ENCODE measurements at regions not wholly inside any gene's neighbourhood (a gene's known extent, or its start where the extent isn't known, plus 50 kb on each side); places are given as distances from the start of the nearest gene placed in this dataset.
"Not testable (repeated sequence)": the region's sequence is repeated elsewhere in the genome, so short reads cannot be mapped to it uniquely, and the experiment has no call there.

DNA sequence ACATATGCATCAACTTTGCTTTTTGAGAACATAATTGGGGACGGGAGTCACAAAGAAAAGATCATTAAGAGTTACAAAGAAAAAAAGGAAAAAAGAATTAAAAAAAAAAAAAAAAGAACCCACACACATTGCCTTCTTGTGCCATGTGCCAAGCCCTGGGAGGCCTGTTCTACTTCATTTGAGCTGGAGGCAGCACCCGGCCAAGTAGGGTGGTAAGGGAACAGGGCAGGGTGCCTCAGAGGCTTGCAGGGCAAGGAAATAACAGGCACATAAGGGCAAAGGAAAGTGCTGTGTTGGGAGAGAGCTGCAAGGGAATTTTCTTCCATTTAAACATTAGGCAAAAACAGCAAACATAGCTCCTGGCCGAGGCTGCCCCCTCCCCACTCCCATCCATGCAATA lies 418.0 kb downstream of the TMEM182 start:
- no peaks in the 10 kb centered on the region for H3K27me3 ChIP-seq
- no peak for ATAC-seq
- H3K36me3 ChIP-seq, result no peaks in the 10 kb centered on the region
- no peak for DNase-seq
- TF ChIP-seq, protein P1, sequence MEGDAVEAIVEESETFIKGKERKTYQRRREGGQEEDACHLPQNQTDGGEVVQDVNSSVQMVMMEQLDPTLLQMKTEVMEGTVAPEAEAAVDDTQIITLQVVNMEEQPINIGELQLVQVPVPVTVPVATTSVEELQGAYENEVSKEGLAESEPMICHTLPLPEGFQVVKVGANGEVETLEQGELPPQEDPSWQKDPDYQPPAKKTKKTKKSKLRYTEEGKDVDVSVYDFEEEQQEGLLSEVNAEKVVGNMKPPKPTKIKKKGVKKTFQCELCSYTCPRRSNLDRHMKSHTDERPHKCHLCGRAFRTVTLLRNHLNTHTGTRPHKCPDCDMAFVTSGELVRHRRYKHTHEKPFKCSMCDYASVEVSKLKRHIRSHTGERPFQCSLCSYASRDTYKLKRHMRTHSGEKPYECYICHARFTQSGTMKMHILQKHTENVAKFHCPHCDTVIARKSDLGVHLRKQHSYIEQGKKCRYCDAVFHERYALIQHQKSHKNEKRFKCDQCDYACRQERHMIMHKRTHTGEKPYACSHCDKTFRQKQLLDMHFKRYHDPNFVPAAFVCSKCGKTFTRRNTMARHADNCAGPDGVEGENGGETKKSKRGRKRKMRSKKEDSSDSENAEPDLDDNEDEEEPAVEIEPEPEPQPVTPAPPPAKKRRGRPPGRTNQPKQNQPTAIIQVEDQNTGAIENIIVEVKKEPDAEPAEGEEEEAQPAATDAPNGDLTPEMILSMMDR (IDR thresholded peaks at IDR 0.05), result no peak
- intact Hi-C loops (cut with DNase I), result no loop called here
- H3K4me1 ChIP-seq, result no peaks in the 10 kb centered on the region
- no peaks in the 10 kb centered on the region for H3K9me3 ChIP-seq
- H3K4me3 ChIP-seq, result no peak overlapping the region
- H3K27ac ChIP-seq, result no peak overlapping the region

DNA sequence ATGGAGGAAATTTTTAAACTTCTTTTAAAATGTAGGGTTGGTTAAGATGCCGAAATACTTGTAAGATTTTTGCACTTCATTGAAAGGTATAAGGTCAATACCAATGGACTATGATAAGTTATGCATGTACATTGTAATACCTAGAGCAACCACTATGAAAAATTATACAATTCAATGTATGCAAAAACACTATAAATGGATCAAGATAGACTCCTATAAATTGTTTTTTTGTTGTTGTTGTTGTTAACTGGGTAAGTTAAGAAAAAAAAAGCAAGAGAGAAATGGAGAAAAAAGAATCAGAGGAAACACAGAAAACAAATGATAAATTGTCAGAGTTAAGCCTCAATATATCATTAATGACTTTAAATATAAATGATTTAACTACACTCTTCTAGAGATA lies 421.2 kb downstream of the TMEM182 start:
- ATAC-seq (no peak), DNase-seq (no peak)
- TF ChIP-seq, protein P1 (IDR thresholded peaks at IDR 0.05), result no peak
- Histone ChIP-seq H3K27me3 (no peaks in the 10 kb centered on the region), H3K4me1 (no peaks in the 10 kb centered on the region), H3K4me3 (no peak overlapping the region), H3K36me3 (no peaks in the 10 kb centered on the region), H3K27ac (no peak overlapping the region), H3K9me3 (no peaks in the 10 kb centered on the region)
- intact Hi-C loops (cut with DNase I), result no loop called here

- intact Hi-C loops (cut with DNase I), result no loop called here
- Histone ChIP-seq H3K27ac (no peak overlapping the region), H3K36me3 (no peaks in the 10 kb centered on the region), H3K4me3 (no peak overlapping the region), H3K9me3 (peaks cover 0 to 20% of the 10 kb centered on the region in 2 donors), H3K27me3 (no peaks in the 10 kb centered on the region), H3K4me1 (no peaks in the 10 kb centered on the region)
- DNase-seq (no peak), ATAC-seq (no peak)
- TF ChIP-seq, protein P1 (IDR thresholded peaks at IDR 0.05), result no peak
Observed at GRCh38 chr2:103196802-103197201, 435.0 kb downstream of the TMEM182 start.

GRCh38 chr2:103200774-103201173 lies 438.9 kb downstream of the TMEM182 start:
- H3K27me3 ChIP-seq; ATAC-seq; H3K27ac ChIP-seq; DNase-seq; H3K4me3 ChIP-seq; H3K36me3 ChIP-seq; intact Hi-C loops (cut with DNase I); H3K4me1 ChIP-seq: not testable (repeated sequence)
- H3K9me3 ChIP-seq, result peaks cover 0 to 17% of the 10 kb centered on the region in 2 donors

DNA sequence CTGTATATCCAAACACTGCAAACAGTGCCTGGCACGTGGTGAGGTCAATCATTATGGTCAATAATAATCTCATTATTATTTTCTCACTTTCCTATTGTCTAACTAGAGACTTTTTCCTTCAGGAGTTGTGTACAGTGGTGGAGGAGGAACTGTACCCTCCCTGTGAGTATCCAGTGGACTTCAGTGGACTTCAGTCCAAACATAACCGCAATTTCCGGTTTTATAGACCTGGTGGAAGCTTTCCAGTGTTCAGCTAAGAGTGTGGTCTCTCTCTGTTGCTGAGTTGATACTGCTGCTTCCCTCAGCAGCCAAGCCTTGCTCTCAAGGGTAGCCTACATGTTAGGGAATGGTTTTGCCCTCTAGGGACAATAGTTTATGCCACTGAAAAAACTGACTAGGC lies 447.1 kb downstream of the TMEM182 start:
- Histone ChIP-seq H3K4me3 (no peak overlapping the region), H3K27ac (no peak overlapping the region), H3K9me3 (no peaks in the 10 kb centered on the region), H3K36me3 (no peaks in the 10 kb centered on the region), H3K27me3 (no peaks in the 10 kb centered on the region), H3K4me1 (no peaks in the 10 kb centered on the region)
- TF ChIP-seq, protein P1 (IDR thresholded peaks at IDR 0.05), result no peak
- intact Hi-C loops (cut with DNase I), result no loop called here
- no peak for ATAC-seq
- DNase-seq, result no peak

GRCh38 chr2:103213028-103213542 lies 451.3 kb downstream of the TMEM182 start:
- intact Hi-C loops (cut with DNase I), result no loop called here
- Histone ChIP-seq H3K9me3 (no peaks in the 10 kb centered on the region), H3K36me3 (no peaks in the 10 kb centered on the region), H3K27me3 (no peaks in the 10 kb centered on the region), H3K4me1 (no peaks in the 10 kb centered on the region), H3K4me3 (no peak overlapping the region), H3K27ac (no peak overlapping the region)
- ATAC-seq (no peak), DNase-seq (no peak)
- TF ChIP-seq, protein P1 (IDR thresholded peaks at IDR 0.05), result no peak

Data from left lung (tissue), 4 donors.